ENCODE measurements at regions not wholly inside any gene's neighbourhood (a gene's known extent, or its start where the extent isn't known, plus 50 kb on each side); places are given as distances from the start of the nearest gene placed in this dataset.
"Not testable (repeated sequence)": the region's sequence is repeated elsewhere in the genome, so short reads cannot be mapped to it uniquely, and the experiment has no call there.

GRCh38 chr14:105944632-105945610, 418.5 kb downstream of the TMEM121 start:
- no peak for DNase-seq

- no peak for DNase-seq
Observed at GRCh38 chr14:105945896-105946295, 419.5 kb downstream of the TMEM121 start.

GRCh38 chr14:105947599-105947998, 421.2 kb downstream of the TMEM121 start:
- no peak for DNase-seq

DNA sequence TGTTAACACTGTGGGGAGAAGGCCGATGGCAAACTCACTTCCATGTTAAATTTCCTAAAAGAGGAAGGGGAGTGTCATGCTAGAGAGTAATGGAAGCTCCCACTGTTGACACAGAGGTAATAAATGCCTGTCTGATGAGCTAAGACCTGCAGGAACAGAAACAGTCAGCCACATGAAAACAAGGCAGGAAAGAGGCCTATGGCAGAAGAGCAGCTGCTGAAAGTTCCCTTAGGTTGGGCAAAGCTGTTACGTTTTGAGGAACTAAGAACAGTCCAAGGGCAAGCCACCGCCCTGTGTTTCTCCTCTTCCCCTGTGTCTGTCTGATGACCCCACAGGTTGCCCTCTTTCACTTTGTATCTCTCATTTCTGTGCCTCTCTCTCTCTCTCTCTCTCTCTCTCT, 422.6 kb downstream of the TMEM121 start:
- DNase-seq, result not testable (repeated sequence)

DNA sequence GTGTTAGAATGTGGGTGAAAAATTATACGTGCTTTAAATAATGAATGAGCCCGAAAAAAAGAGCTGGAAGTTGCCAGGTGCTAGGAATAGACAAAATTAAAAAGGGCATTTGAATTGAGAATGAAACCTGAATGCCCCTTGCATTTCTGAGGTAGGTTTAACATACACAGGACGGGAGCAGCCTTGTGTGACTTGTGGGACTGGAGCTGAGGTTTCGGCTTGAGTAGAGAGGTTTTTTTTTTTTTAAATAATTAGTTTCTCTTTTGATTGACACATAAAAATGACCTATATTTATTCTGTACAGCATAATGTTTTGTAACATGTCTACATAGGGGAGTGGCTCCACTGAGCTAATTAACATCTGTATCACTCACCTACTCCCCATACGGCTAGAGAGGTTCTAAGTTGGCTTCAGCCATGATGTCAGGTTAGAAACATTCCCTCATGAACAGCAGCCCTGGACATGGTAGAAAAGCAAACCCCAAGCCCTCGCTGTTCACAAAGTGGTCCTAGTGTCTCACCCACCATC, 424.0 kb downstream of the TMEM121 start:
- not testable (repeated sequence) for DNase-seq

GRCh38 chr14:105951399-105951798, 425.0 kb downstream of the TMEM121 start:
- DNase-seq, result no peak

DNA sequence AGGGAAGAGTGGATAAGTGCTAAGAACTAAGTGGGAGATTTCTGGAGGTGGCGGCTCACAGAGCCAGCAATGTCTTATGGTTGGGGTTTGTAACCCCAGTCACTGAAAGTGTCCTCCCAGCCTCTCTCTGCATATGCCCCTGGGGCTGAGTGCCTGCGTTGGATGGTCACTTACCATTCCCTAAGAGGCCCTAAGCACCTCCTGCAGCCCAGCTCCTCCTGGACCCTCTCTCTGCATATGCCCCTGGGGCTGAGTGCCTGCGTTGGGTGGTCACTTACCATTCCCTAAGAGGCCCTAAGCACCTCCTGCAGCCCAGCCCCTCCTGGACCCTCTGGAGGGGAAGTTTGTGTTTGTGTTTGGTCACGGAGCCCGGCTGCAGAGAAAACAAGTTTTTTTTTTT, 425.8 kb downstream of the TMEM121 start:
- no peak for DNase-seq

DNA sequence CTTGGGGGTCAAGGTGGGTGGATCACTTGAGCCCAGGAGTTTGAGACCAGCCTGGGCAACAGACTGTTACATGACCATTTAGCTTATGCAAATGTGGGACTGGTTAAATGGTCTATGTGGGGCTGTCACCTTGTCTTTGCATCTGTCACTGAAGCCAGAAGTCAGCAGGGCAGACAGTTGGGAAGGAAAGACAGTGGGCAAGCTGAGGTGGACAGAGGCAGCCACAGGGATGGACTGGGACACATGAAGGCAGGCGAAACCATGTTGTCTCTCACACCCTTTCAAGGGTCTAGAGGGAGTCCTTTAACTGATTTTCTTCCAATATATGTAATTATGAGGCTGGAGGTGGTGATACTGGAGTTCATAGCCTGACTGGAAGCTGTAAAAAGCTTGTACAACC, 426.4 kb downstream of the TMEM121 start:
- no peak for DNase-seq

- not testable (repeated sequence) for DNase-seq
Observed at GRCh38 chr14:105961625-105962024, 435.2 kb downstream of the TMEM121 start.

DNA sequence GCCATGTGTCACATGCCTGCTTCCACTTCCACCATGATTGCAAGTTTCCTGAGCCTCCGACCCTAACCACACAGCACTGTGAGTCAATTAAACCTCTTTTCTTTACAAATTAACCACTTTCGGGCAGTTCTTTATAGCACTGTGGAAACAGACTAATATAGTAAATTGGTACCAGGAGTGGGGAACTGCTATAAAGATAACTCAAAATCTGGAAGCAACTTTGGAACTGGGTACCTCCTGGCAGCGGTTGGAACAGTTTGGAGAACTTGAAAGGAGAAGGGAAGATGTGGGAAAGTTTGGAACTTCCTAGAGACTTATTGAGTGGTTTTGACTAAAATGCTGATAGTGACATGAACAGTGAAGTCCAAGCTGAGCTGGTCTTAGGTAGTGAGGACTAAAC, 436.1 kb downstream of the TMEM121 start:
- no peak for DNase-seq

- DNase-seq, result no peak
Observed at GRCh38 chr14:105968291-105968690, 441.9 kb downstream of the TMEM121 start.

DNA sequence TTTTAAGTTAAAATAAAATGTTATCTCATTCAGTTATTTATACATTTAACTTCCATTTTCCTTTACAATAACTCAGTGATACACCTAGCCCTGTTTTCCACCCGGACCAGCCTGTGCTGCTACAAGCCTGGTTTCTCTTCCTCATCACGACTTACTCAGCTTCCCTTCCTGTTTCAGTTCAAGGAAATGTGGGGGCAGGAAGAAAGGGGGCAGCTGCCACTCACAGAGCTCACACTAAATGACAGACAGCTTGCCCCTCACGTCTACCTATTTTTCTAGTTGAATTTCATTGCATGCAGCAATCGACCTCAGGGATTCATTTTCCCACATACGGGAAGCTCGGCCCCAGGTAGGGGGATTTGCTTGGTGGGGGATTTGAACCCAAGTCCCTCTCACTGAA, 442.6 kb downstream of the TMEM121 start:
- DNase-seq, result not testable (repeated sequence)

DNA sequence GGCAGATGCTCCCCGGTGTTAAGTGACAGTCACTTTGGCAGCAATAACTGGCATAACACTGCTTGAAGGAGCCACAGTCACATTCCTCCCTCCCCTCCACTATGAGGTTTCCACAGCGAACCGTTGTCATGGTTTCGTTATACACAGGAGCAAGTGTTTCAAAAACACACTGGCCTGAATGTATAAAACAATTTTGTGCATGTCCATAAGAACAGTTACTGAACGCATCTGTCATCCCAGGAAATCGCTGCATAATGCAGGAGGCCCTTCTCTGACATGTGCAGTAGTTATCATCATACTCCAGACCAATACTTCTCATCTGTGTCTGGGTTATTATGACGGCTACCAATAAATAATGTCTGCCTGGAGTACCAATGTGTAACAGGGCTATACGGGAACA, 444.4 kb downstream of the TMEM121 start:
- DNase-seq, result not testable (repeated sequence)

GRCh38 chr14:105971593-105972500, 445.5 kb downstream of the TMEM121 start:
- DNase-seq, result no peak

- DNase-seq, result no peak
Observed at GRCh38 chr14:105974902-105975301, 448.5 kb downstream of the TMEM121 start.

- no peak for DNase-seq
Observed at GRCh38 chr14:105978618-105979295, 452.4 kb downstream of the TMEM121 start.

- DNase-seq, result no peak
Observed at GRCh38 chr14:105979446-105979845, 453.1 kb downstream of the TMEM121 start.

DNA sequence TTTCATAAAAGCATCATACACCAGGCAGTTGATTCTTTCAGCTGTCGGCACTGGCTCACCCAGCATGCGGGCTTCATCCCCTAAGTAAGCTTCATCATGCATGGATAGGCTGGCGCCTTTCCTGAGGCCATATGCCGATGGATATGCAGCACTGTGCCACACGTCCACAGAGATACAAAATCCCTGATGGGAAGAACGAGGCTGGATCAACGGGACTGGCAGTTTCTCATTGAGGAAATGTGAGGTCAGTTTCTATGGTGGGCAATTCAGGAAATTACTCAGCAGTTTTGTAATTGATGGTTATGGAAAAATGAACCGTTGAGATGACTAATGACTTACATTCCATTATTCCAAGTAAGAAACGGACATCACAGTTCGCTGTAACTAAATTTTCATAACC, 453.8 kb downstream of the TMEM121 start:
- no peak for DNase-seq

DNA sequence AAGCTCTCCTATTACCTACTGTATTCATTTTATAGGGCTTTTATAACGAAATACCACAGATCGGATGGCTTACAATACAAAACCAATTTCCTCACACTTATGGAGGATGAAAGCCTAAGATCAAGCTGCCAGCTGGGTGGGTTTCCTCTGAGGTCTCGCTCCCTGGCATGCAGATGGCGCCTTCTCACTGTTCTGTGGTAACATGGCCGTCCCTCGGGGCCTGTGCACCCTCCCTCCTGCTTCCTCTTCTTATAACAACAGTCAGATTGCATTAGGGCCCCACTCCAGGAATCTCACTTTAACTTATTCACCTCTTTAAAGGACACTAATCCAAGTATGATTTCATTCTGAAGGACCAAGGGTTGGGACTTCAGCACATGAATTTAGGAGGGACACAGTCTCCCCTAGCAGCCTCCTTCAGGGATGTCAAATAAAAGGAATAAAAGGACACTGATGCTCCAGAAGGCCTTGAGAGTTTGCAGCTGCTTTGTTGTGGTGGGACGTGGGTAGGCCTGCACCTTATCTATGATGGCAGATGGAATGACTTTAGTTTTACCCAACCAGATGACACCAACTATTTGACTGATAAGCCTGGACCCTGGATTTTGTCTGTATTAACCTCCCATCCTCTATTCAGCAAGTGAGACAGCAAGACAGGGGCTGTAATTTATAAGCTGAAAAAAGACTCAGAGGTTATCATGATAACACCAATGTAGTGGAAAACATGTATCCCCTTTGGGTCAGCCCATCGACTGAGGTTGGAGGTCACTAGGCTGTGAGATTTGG, 455.3 kb downstream of the TMEM121 start:
- DNase-seq, result not testable (repeated sequence)

- DNase-seq, result no peak
Observed at GRCh38 chr14:105982664-105983063, 456.3 kb downstream of the TMEM121 start.

DNA sequence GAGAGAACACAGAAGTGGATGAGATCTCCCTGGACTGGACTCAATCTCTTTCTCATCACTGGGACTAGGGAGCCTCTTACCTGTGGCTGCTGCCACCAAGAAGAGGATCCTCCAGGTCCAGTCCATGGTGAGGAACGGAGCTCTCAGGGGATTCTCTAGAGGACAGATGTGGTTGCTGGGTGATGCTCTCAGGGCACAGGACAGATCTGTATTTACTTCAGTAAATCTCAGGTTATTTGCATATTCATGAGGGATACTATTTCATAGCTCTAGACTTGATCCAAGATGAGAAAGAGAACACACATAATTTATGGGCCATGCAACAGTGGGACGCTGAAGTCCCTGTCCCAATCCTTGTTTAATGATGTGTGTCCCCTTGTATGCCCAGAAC, 460.5 kb downstream of the TMEM121 start:
- no peak for DNase-seq

- DNase-seq, result no peak
Observed at GRCh38 chr14:105987563-105987962, 461.2 kb downstream of the TMEM121 start.
